ENCODE measurements at regions not wholly inside any gene's neighbourhood (a gene's known extent, or its start where the extent isn't known, plus 50 kb on each side); places are given as distances from the start of the nearest gene placed in this dataset.

DNA sequence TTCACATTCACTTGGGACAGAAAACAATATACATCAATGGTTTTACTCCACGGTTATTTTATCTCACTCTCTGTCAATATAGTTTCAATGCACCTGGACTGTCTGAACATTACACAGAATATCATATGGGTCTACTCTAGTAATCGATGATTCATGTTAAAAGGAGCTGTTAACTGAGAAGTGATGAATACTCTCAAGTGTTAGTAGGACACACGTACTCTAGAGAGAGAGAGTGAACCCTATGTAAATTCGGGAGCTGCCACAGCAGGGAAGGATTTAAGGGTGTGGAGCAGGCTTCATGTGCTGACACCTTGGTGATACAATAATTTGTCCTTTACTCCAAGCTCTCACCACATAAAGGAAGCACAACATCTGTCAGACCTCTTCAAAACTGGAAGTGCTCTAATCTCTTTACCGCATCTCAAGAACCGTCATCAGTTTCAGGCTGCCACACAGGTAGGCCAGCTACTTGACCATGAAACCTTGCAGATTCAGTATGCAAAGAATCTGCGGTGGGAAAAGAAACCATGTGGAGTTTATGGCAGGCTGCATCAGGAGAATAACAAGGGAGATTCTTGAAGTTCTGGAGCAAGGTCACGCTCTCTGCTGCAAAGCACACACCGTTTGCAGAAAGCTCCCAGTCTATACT, 199.2 kb upstream of the TMC3 start:
- DNase-seq, result no peak

DNA sequence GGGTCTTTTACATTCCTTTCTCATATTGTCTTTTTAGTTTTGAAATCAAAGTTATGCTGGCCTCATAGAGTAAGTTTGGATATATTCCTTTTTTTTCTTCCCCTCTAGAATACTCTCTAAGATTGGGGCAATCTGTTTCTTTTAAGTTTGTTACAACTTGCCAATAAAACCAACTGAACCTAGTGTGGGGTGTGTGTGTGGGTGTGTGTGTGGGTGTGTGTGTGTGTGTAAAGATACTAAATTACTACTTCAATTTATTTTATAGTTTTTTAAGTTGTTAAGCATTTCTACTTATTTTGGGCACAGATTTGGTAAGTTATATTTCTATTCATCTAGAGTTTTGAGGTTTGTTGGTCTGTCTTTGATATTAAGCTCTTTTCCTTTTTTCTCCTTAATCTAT, 198.2 kb upstream of the TMC3 start:
- DNase-seq, result no peak

DNA sequence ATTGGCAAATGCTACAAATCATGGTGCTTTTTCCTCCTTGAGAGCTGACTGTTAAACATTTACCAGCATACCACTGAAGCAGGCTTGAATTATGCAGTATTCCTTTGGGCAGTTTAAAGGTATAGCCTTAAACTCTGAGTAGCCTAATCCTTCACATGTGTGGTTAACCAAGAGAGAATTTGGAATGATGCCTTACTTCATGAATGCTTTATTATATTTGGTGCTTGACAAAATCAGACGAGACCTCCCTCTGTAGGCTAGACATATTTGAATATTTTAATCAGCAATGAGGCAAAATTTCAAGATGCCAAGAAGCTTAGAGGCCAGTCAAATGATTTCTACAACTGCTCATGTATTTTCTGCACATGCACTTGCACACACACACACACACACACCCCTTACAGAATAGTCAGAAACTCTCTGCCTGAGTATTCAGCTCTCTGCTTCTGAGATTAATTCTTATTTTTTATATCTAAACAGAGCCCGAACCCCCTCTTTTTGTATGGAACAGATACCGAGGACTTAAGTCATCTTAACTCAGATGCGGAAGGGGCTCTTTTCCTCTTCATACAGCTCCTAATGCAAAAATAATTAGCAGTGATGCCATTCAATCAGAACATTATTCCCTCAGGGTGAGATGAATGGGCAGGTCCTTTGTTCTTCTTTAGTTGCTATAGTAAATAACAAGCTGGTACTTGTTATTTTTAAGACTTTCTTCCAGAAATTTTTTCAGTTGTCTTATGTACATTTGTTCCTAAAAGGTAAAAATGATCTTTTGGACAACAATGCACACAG, 195.5 kb upstream of the TMC3 start:
- DNase-seq, result no peak

- no peak for DNase-seq
These were observed 193.9 kb upstream of the TMC3 start for GRCh38 chr15:81567924-81568323.

DNA sequence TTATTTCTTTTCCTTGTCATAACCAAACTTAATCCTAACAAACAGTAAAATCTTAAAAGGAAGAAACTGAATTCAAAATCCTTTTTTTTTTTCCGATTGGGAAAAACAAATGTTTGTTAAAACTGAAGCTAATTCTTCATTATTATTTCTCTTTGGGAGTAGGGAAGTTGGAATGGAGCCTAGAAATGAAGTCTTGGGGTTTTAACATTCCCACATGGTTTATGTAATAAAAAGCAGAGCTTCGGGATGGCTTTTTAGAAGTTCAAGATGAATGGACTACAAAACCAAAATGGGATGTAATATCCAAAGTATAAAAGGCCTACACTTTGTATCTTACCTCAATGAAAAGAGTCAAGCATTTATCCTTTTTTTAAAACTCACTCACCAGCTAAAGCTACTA, 189.0 kb upstream of the TMC3 start:
- no peak for DNase-seq

DNA sequence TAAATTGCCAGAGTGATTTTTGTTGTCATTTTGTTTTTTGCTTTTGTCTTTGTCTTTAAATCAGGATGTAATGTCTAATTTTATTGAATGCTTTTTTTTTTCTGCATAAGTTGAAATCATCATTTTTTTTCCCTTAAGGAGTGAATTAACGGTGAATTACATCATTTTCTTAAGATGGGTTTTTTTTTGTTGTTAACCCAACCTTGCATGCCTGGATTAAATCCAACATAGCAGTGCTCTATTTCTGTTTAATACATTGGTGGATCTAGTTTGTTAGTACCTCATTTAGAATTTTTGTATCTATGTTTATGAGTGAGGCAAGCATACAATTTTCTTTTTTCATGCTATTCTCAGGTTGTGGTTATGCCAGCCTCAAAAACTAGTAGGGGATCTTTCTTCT, 186.4 kb upstream of the TMC3 start:
- DNase-seq, result no peak

DNA sequence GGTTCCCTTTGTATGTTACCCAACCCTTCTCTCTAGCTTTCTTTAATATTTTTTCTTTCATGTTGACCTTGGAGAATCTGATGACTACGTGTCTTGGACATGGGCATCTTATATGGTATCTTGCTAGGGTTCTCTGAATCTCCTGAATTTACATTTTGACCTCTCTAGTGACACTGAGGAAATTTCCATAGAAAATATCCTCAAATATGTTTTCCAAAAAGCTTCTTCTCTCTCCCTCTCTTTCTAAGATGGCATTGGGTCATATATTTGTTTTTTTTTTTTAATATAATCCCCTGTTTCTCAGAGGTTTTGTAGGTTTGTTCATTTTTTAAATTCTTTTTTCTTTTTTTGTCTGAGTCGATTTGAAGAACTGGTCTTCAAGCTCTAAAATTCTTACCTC, 184.0 kb upstream of the TMC3 start:
- no peak for DNase-seq

- DNase-seq, result no peak
These were observed 181.3 kb upstream of the TMC3 start for GRCh38 chr15:81555346-81555745.

- no peak for DNase-seq
These were observed 174.5 kb upstream of the TMC3 start for GRCh38 chr15:81548365-81549130.

DNA sequence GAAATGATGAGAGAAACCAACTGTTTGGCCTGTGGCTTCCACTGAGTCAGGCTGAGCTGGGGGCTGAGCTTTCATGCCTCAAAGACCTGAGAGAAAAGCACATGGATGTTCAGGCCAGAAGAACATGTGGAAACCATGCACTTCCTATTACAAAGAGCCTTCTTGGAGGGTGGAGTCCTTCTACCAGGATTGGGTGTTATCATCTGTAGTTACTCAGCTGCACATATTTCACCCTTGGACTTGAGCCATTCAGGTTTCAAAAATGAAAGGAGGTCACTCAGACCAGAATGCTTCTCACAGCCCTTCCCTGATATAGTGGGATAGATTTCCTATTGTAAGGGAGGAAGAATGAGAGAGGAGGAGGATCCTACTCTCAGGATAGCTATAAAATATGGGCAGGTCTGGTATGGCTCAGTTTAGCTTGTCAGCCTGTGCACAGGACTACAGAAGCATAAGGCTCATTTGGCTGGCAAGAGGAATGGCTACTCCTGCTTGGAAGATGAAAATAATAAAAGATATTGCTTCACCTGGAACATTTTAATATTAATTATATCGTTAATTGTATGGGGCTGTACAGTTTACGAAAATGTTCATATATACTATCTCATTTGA, 173.6 kb upstream of the TMC3 start:
- no peak for DNase-seq

DNA sequence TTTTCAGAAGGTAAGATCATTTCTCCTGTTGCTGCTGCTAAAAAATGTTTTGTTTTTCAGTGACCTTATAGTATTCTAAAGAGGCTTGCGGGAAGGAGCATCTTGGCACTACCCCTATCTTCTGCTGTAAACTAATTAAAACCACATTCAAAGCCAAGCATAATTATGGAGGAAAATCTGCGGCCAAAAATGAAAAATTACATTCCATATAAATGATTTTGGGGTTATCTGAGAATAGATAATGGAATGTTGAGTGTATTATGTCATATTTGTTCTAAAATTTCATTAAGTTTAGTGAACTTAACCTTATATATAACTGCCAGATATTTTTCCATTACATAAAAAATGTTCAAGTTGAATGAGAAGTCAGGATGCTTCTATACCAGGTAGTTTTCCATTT, 170.4 kb upstream of the TMC3 start:
- no peak for DNase-seq

- DNase-seq, result no peak
These were observed 166.9 kb upstream of the TMC3 start for GRCh38 chr15:81540909-81541308.

- no peak for DNase-seq
These were observed 162.3 kb upstream of the TMC3 start for GRCh38 chr15:81536356-81536755.

GRCh38 chr15:81534124-81534523, 160.1 kb upstream of the TMC3 start:
- no peak for DNase-seq

- no peak for DNase-seq
These were observed 158.0 kb upstream of the TMC3 start for GRCh38 chr15:81532001-81532400.

DNA sequence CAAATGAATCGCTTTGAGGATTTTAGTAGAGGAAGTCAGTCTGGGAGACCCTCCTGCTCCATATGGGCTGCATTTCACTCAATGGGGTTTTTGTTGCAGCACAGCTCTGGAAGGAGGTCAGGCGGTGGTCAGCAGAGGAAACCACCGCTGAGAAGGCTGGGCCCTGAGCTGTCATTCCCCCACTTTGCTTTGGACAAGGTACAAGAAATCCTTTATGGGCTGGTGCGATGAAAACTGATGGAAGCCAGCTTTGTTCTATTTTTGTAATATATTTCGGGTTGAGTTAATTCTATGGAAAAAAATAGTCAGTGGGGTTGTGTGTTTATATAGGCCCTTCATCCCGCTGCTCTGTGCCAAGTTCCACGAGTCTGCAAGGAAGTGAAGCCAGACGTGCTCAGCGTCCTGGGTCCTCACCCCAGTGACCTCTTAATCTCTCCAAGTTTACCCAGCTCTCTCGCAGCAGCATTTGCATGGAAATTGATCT, 157.1 kb upstream of the TMC3 start:
- DNase-seq, result no peak

DNA sequence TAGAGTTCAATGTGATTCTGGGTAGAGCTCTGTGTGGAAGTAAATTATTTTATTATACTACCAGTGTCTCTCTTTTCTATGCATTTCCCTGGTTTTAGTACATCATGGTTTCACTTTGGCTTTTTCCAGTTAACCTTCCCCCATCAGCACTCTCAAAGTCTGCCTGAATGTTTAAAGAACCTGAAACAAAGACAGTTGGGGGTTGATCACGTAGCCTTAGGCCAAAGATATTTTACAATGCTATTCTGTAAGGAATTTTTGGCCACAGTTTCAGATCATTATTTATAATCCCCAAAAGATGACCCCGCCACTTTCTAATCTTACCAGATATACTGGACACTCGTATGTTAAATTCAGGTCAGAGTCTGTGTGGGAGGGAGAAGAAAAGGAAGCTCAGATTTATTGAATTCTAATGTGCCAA, 156.3 kb upstream of the TMC3 start:
- DNase-seq, result no peak

DNA sequence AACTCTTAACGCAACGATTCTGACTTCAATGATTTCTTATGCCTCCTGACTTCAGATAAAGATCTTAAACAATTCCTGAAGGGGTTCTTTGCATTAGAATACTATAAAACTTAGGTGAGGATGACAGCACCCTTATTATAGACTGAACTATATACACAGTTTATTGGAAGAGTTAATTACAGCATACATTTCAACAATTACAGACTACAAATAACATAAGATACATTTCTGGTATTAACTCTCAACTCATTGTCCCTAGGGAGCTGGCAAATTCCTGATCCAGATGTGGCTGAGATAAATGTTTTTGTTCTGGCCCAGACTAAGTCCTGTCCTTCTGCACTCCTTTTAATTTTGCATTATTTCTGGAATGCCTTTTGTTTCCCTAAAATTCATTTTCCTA, 155.5 kb upstream of the TMC3 start:
- DNase-seq, result no peak

DNA sequence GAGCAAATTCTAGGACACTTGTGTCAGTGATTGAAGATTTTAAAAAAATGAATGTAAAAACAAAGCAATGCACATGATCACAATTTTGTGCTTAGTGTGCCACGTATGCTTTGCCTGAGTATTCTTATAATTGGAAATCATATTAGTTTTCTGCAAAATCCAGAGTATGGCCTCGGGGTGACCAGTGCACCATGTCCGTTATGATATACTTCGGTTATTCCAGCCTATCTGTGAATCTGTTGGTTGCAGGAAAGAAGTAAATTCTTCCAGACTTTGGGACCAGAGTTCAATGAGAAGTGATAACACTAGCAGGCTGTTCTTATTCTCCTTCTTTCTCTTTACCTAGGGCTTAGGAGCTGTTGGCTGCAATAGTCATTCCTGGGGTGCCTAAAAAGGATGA, 152.0 kb upstream of the TMC3 start:
- no peak for DNase-seq

- no peak for DNase-seq
These were observed 150.5 kb upstream of the TMC3 start for GRCh38 chr15:81524496-81524895.

- no peak for DNase-seq
These were observed 149.9 kb upstream of the TMC3 start for GRCh38 chr15:81523867-81524266.

- DNase-seq, result no peak
These were observed 146.5 kb upstream of the TMC3 start for GRCh38 chr15:81520480-81520879.

DNA sequence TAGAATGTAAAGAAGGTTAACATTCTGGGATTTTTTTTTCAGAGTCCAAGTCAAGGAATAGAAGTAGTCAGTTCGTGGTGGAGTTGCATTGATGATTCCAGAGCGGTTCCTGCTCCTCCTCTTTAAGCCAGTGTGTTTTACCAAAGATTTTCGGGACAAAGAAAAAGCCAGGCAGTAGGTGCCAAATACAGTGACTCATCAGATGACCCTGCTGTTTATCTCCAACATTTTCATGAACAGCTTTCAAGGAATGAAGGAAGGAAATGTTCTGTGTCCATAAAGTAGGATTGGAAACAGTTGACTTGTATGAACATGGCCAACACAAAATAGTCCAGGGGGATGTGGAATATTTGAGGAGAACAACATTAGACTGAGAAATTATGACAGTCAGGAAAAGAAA, 142.4 kb upstream of the TMC3 start:
- no peak for DNase-seq
